ENCODE measurements at regions not wholly inside any gene's neighbourhood (a gene's known extent, or its start where the extent isn't known, plus 50 kb on each side); places are given as distances from the start of the nearest gene placed in this dataset.
"Not testable (repeated sequence)": the region's sequence is repeated elsewhere in the genome, so short reads cannot be mapped to it uniquely, and the experiment has no call there.

- no peak for DNase-seq (ENCODE audit: low spot score)
Observed at GRCh38 chrX:3509934-3510333, 163.5 kb upstream of the MXRA5 start.

GRCh38 chrX:3504916-3505315 is 158.5 kb upstream of the MXRA5 start:
- no peak for DNase-seq (ENCODE audit: low spot score)

- no peak for DNase-seq (ENCODE audit: low spot score)
Observed at GRCh38 chrX:3501833-3502535, 155.5 kb upstream of the MXRA5 start.

GRCh38 chrX:3495836-3496769 is 149.7 kb upstream of the MXRA5 start:
- DNase-seq (ENCODE audit: low spot score): not testable (repeated sequence)

- no peak for DNase-seq (ENCODE audit: low spot score)
Observed at GRCh38 chrX:3493605-3494004, 147.2 kb upstream of the MXRA5 start.

- DNase-seq (ENCODE audit: low spot score): no peak
Observed at GRCh38 chrX:3485727-3486126, 139.3 kb upstream of the MXRA5 start.

GRCh38 chrX:3479026-3479425 is 132.6 kb upstream of the MXRA5 start:
- no peak for DNase-seq (ENCODE audit: low spot score)

GRCh38 chrX:3476973-3477372 is 130.5 kb upstream of the MXRA5 start:
- no peak for DNase-seq (ENCODE audit: low spot score)

GRCh38 chrX:3470211-3470679 is 123.8 kb upstream of the MXRA5 start:
- not testable (repeated sequence) for DNase-seq (ENCODE audit: low spot score)

- no peak for DNase-seq (ENCODE audit: low spot score)
Observed at GRCh38 chrX:3468031-3468430, 121.6 kb upstream of the MXRA5 start.

GRCh38 chrX:3465017-3465416 is 118.6 kb upstream of the MXRA5 start:
- DNase-seq (ENCODE audit: low spot score): no peak

- no peak for DNase-seq (ENCODE audit: low spot score)
Observed at GRCh38 chrX:3462166-3462508, 115.7 kb upstream of the MXRA5 start.

- no peak for DNase-seq (ENCODE audit: low spot score)
Observed at GRCh38 chrX:3461397-3462165, 115.1 kb upstream of the MXRA5 start.

- DNase-seq (ENCODE audit: low spot score): no peak
Observed at GRCh38 chrX:3455796-3456195, 109.3 kb upstream of the MXRA5 start.

GRCh38 chrX:3451571-3451970 is 105.1 kb upstream of the MXRA5 start:
- no peak for DNase-seq (ENCODE audit: low spot score)

- no peak for DNase-seq (ENCODE audit: low spot score)
Observed at GRCh38 chrX:3450881-3451570, 104.6 kb upstream of the MXRA5 start.

GRCh38 chrX:3449287-3449686 is 102.8 kb upstream of the MXRA5 start:
- no peak for DNase-seq (ENCODE audit: low spot score)

GRCh38 chrX:3448563-3448962 is 102.1 kb upstream of the MXRA5 start:
- DNase-seq (ENCODE audit: low spot score): no peak

GRCh38 chrX:3445806-3446490 is 99.5 kb upstream of the MXRA5 start:
- DNase-seq (ENCODE audit: low spot score): no peak

- no peak for DNase-seq (ENCODE audit: low spot score)
Observed at GRCh38 chrX:3443184-3443583, 96.7 kb upstream of the MXRA5 start.

- no peak for DNase-seq (ENCODE audit: low spot score)
Observed at GRCh38 chrX:3442691-3443090, 96.2 kb upstream of the MXRA5 start.

Measured in hepatic stellate cell (primary cell).